HG02943 (cell line): ENCODE measurements at regions not wholly inside any gene's neighbourhood (a gene's known extent, or its start where the extent isn't known, plus 50 kb on each side); places are given as distances from the start of the nearest gene placed in this dataset.
"Not testable (repeated sequence)": the region's sequence is repeated elsewhere in the genome, so short reads cannot be mapped to it uniquely, and the experiment has no call there.

Experiments used
- ATAC-seq: cut with Tn5 transposase; IDR thresholded peaks from one replicate; pipeline ENCODE4 v1.9.1; 2021; ENCODE audit warnings: mild to moderate bottlenecking, low read depth, moderate library complexity; ENCODE audit not compliant: unreplicated experiment

- ATAC-seq, result not testable (repeated sequence)
Measured at GRCh38 chr1:146883190-146883589, 54.9 kb upstream of the NBPF12 start.

GRCh38 chr1:146881096-146881495 is 57.0 kb upstream of the NBPF12 start:
- ATAC-seq, result not testable (repeated sequence)

- not testable (repeated sequence) for ATAC-seq
Measured at GRCh38 chr1:146863799-146864319, 74.3 kb upstream of the NBPF12 start.

DNA sequence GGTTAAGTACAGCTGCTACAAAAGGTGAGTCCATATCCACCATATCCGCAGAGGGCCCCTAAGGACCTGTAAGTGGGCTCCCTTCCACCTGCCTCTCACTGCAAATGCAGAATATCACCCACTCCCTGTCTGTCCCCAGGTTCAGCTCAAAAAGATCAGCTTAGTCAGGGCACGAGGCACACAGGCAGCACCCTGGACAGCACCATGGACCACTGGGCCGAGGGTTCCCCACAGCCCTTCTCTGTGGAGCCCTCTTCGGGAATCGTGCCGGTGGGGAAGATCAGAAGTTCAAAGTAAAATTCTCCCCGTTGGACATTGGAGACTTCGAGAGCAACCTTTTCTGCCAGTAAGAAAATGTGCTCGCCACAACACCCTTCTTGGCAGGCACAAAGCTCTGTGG is 85.0 kb upstream of the NBPF12 start:
- not testable (repeated sequence) for ATAC-seq

- ATAC-seq, result not testable (repeated sequence)
Measured at GRCh38 chr1:146850352-146850889, 87.7 kb upstream of the NBPF12 start.

DNA sequence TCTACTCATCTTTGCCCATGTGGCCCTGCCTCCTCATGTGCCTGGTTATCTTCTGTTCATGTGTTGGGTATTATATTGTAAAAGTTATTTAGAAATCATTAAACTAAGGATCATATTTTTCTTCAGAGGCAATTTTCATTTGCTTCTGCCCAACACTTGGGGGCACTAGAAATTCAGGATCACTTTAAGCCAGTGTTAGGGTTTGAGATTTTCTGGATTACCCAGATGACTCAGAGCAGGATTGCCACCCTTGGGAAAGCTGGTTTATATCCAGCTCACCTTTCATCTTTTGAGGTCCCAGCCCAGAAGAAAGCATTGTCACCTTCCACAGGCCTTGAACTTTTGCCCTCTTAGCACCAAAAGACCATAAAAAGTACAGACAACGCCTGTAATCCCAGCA is 99.4 kb upstream of the NBPF12 start:
- ATAC-seq, result not testable (repeated sequence)

- ATAC-seq, result not testable (repeated sequence)
Measured at GRCh38 chr1:146826957-146827356, 111.2 kb upstream of the NBPF12 start.

DNA sequence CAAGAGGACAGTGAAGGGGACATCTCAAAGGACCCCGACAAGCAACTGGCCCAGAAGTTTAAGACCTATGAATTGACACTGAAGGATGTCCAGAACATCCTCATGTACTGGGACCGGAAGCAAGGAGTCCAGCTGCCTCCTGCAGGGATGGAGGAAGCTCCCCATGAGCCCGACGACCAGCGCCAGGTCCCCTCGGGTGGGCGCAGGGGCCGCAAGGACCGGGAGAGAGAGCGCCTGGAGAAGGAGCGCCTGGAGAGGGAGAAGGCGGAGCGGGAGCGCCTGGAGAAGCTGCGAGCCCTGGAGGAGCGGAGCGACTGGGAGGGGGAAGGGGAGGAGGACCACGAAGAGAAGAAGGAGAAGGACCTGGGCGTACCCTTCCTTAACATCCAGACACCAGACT is 143.9 kb upstream of the NBPF12 start:
- ATAC-seq, result not testable (repeated sequence)

GRCh38 chr1:146792725-146793124 is 145.4 kb upstream of the NBPF12 start:
- not testable (repeated sequence) for ATAC-seq

GRCh38 chr1:146784212-146784940 is 153.7 kb upstream of the NBPF12 start:
- ATAC-seq, result not testable (repeated sequence)

DNA sequence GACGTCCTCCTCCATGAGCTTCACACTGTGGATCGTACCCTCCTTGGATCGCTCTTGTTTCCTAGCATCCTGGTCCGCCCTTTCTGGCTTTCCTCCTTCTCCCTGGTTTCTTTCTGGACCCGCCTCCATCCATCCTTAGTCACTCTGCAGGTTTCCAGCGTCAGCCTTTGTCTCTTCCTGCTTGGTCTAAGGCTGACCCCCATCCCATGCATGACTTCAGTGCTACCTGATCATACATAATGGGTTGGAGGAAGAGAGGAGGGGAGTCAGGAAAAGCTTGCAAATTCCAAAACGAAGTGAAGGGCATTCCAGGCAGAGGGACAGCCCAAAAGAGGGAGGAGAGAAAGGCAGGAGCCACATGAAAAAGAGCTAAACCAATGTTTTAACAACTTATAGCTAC is 156.9 kb upstream of the NBPF12 start:
- not testable (repeated sequence) for ATAC-seq

DNA sequence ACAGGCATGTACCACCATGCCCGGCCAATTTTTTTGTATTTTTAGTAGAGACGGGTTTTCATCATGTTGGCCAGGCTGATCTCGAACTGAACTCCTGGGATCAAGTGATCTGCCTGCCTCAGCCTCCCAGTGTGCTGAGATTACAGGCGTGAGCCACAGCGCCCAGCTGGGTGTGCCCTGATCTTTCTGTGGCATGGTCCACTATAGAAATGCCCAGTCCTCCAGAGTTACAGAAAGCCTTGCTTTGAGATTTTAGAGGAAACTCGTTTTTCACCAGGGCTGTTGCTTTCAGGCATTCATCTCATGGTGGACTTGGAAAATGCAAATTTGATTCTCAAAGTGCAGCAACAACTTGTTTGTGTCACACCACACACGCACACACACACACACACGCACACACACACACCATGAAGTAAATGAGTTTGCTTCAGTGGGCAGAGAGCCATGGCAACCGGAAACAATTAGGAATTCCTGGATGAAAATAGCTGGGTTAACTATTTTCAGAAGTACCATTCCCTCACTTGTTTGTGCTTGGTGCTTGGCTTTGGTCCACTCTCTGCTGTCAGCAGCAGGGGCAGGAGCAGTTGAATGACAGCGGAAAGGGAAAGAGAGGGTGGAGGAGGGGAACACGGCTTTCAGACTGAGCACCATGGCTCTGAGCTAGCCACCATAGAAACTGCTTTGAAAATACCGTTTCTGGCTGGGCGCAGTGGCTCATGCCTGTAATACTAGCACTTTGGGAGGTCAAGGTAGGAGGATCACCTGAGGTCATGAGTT is 160.1 kb upstream of the NBPF12 start:
- not testable (repeated sequence) for ATAC-seq

- not testable (repeated sequence) for ATAC-seq
Measured at GRCh38 chr1:146774988-146775387, 163.1 kb upstream of the NBPF12 start.

DNA sequence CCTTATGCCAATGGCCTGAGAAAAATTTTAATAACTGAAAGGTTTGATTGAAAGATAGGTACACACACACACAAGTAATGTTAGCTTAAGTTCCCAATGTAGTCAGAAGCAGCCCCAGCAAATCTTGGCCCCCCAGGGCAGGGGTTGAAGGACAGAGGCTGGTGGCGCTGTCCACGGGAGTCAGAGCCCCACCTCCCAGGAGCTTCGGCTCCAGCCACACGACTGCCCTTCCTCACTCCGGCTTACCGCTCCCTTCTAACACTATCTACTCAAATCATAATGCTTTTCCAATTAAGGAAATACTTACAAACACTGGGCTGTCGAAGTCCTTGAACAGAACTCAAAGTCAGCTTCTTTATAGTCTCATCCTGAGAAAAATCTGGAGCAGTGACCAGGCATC is 163.9 kb upstream of the NBPF12 start:
- not testable (repeated sequence) for ATAC-seq

DNA sequence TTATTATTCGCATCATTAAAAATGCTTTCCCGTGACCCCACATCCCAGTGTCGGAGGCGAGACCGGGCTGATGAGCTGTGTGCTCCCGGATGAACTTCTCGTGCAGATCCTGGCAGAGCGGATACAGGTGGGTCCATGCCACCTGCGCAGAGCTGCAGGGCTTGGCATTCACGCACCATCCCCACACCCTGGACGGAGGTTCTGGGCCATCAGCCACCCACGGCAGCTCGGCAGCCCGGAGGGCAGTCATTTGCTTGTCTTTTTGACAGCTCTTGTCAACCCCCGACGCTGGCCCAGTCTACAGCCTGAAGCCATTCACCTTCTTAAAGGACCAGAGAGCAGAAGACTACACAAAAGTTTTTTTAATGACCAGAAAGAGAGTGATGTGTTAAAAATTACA is 166.7 kb upstream of the NBPF12 start:
- ATAC-seq, result not testable (repeated sequence)

- not testable (repeated sequence) for ATAC-seq
Measured at GRCh38 chr1:146770998-146771397, 167.1 kb upstream of the NBPF12 start.

DNA sequence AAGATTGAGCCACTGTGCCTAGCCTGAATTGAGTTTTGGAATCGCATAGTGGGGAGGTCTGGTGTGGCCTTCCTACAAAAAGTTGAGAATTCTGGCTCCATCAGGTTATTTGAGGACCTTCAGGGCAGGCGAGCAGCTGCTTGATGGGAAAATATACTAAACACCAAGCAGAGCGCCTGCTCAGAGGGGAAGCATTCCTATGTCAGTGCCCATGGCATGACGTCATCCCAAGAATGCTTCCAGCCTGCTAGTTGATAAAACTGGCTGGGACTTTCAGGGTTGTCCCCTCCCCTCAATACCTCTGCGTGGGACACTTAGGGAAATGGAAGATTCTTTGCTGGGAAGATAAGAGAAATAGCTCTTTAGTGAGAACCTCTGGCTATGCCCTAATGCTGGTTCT is 174.9 kb upstream of the NBPF12 start:
- ATAC-seq, result not testable (repeated sequence)

- not testable (repeated sequence) for ATAC-seq
Measured at GRCh38 chr1:146756858-146757257, 181.3 kb upstream of the NBPF12 start.

GRCh38 chr1:146748686-146749085 is 189.4 kb upstream of the NBPF12 start:
- not testable (repeated sequence) for ATAC-seq

GRCh38 chr1:146731981-146732680 is 206.0 kb upstream of the NBPF12 start:
- not testable (repeated sequence) for ATAC-seq
